Daoy (cell line): ENCODE measurements at regions not wholly inside any gene's neighbourhood (a gene's known extent, or its start where the extent isn't known, plus 50 kb on each side); places are given as distances from the start of the nearest gene placed in this dataset.
A peak's percentile ranks its signal among the peaks of the same experiment; 100 is the strongest.

ENCODE experiments used
- DNase-seq: peaks from one replicate; pipeline ENCODE4 v3.0.0-alpha.2; 2015; ENCODE audit warnings: low read depth

DNA sequence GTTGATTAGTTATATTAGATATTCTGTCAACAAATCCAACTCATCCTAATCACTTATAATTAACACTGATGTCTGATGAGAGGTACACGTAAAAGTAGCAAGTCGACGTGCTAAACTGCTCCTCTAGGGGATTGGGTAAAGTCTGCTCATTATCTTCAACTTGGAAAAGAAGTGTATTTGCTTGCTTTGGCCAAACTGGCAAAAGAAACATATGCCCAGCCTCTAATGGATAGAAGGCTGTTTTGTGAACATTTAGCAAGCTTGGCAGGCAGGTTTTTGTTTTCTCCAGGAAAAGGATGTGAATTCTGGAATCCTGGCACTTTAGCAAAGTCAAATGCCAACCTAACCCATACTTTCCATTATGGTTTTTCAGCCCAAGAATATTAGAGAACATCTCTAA, 264.8 kb downstream of the TBL1XR1 start:
- DNase-seq = no peak

DNA sequence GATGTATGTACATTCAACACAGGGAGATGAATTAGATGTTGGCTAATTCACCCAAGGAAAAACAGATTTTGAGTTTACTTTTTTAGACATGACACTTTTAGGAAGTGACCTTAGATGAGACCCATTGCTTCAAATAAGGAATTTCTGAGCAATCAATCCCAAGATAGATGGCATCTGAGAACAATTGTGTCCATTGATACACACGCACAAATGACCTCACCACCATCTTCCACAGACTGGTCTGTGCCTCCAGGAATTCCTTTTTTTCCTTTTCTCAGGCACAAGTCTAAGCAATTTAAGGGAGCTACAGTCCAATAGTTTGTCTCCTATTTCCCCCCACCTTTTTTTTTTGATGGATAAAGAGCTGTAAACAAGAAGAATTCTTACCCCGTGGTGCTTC, 265.3 kb downstream of the TBL1XR1 start:
- no peak for DNase-seq

DNA sequence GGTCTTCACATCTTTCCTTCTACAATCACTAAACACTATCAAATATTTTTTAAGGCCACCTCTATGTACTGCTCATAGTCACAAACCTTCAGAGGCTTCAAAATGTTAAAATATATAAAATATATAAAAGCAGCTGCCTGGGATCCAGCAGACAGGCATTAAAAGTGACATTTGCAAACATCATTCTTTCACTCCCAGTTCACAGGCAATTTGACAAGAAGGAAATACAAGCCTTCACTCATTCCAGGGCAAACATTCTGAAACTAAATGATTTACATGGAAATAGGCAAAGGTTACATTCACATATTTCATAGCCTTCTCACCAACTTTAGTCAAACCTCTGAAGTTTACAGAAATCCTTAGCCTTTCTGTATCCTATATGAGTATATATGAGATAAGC, 266.3 kb downstream of the TBL1XR1 start:
- DNase-seq = no peak

DNA sequence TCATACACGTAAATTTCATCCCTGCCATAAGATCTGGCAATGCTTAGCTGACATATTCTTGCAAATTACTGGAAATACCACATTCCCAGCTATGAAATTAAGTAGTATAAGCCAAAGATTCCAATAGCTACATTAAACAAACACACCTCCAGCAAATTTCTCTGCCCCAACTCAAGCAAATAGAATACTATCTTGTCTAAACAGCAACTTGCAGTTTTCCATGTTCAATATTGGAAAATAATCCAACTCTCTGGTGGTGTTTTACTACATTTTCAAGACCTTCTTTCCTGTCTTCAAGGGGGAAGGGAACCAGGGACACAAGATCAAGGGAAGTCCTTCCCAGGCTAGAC, 268.7 kb downstream of the TBL1XR1 start:
- DNase-seq = no peak

DNA sequence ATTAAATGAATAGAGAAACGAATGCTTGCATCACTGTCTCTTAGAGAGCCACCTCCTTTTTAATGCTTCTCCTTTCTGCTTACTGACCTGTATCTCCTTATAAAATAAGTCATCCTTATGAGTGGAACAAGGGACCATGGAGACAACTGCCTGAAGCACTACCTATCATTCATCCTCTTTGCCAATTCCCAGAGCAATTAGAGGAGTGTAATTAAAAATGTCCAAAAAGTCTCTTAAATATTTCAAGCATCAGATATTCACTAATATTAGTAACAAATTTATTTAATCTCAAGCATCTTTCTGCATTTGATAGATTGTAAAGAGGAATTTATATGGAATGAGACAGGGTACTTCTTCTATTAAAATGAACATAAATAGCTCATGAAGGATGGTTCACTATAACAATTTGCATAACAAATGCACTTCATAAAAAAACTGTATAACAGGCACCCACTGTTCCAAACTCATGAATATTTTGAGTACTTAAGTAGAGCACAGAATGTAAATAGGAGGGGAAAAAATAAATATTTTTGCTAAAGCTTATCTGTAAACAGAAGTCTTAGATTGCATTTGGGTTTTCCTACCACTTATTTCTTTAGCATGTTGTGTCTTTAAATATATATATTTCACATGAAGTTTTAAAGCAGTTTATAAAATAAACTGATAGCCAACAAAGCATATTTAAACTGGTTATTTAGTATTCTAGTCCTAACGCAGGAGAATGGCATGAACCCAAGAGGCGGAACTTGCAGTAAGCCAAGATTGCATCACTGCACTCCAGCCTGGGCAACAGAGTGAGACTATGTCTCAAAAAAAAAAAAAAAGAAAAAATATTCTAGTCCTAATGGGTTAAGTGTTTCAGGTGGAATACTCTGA, 269.3 kb downstream of the TBL1XR1 start:
- DNase-seq = no peak

DNA sequence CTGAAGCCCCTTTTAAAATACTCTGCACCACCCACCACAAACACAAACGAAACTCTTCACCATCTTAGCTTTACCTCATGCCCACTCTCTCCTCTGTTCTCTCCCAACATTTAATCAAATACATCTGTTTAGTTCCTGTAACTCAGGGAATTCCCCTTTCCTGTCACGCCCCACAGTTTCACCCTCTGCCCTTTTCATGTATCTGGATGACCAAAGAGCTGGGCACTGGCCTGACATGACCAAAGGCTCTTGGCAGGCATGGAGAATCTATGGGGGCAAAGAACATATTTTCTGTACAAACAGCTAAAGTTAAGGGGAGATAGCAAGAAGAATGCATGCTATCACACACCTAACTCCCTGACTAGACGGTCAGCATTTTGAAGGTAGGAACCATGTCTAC, 270.0 kb downstream of the TBL1XR1 start:
- DNase-seq = no peak

DNA sequence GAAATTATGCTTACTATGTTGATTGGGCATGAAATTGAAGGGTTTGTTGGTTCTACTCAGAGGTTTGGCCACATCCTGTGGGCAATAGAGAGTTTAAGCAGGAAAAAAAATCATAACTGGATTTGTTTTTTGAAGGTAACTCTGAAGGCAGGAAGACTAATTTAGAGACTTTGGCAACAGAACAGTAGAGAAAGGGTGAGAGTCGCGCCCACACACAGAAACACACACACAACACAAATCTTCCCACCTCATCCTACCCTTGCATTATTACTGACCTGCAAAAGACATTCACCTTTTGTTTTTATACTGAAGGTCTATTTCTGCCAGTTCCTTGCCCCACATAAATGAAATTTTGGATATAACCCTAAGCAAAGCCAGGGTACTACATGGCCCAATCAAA, 270.6 kb downstream of the TBL1XR1 start:
- DNase-seq = no peak

DNA sequence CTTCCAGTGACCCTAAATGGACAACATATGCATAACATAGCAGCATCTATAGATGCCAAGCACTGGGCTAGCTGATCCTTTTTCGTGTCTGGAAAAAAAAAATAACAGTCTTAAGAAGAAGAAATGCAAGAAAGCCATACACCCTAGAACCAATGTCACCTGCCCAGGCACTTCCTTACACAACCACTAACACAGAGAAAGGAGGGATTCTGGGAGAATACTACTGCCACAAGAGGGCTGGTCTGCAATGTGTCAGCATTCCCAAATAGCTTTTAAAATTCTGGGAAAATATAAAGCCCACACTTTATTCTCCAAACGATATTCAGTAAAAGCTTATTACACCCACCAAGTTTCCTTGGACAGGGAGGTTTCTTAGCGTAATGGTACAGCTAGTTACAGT, 271.2 kb downstream of the TBL1XR1 start:
- no peak for DNase-seq

DNA sequence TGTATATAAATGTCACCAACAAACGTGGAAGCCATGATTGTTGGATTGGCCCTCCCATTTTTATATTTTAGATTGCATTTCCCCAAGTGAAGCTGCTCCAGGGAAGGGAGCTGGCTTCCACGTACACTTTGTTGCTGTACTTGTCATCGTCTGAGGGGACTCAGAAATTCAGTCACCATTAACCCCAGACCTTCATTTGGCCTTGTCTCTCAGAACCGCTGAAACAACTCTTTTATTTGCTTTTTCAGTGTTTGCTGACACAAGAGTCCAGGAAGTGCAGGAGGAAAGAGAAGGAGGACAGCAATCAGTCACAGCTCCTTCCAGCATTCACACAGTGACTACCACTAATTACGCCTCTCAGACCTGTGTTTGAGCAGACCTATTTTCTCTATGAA, 276.5 kb downstream of the TBL1XR1 start:
- peak; percentile 52 for DNase-seq

DNA sequence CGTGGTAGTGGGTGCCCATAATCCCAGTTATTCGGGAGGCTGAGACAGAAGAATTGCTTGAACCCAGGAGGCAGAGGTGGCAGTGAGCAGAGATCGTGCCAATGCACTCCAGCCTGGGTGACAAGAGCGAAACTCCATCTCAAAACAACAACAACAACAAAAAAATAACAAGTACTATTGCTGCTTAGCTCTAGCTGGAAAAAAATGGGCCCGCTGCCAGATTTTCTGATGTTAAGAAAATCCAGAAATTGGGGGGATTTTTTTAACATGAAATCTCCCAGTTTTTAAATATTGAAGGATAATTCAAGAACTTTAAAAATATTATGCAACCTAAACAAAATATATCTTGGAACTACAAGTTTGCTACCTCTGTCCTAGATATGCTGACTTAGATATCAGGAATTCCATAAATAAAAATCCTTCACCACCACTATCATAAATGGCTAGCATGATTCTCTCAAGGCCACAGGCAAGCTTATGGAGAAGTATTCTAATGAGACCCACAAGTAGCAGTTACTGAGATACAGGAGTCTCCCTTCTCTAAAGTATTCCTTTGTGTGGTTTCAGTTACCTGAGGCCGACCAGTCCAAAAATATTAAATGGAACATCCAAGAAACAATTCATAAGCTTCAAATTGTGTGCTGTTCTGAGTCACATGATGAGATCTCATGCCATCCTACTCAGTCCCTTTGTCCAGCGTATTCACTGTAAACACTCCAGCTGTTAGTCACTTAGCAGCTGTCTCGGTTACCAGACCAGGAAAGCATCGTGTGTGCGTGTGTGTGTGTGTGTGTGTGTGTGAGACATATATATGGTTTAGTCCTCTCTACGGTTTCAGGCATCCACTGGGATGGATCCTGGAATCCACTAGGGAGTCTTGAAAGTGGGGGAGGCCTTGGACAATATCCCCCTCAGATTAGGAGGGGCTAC, 277.2 kb downstream of the TBL1XR1 start:
- peak; percentile 83 for DNase-seq

DNA sequence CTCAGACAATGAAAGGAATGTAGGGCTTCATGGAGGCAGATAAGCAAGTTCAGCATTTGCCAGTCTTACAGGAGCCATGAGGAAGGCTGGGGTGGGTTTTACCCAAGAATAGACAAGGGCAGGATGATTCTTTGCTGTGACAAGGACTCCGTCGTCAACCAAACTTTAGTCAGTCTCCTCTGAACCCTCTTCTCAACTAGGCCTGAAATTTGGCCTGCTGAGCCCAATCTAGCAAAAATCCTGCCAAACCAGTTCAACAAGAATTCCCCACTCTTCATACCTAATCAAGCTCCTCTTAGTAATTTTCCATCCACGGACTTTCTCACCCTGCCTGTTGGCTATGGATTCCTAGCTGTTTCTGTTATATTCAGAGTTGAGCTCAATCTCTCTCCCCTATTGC, 280.5 kb downstream of the TBL1XR1 start:
- no peak for DNase-seq

DNA sequence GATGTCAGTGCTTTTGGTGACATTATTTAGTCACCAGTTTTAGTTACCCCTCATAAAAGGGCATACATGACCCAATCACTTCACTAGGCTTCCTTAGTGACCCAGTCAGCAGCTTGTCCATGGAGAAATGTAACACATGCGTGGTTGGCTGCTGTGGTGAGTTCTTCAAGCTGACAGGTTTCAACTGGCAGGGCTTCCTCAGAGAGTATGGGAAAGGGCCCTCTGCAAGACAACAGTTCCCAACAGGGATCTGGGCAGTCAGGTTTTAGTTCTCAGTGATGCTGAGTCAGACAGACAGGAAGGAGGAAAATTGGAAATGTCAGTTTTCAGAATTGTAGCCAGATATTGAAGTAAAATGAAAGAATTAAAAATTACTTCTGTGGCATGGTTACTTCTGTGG, 282.5 kb downstream of the TBL1XR1 start:
- no peak for DNase-seq

DNA sequence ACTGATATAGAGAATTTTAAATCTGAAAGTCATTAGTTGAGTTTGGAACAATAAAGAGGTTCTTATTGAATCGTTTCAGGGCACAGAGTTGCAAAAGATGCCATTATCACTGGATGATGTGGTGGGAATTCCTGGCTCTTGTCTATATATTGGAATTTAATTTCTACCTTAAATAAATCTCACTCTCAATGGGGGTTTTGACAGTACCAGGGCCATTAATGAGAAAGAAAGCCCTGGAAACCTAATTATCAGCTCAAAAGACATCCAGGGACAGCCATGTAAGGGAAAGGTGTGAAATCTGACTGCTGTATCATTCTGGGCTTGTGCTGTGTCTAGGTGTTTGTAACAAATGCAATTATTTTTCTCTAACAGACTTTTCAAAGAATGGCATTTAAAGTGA, 285.7 kb downstream of the TBL1XR1 start:
- no peak for DNase-seq

DNA sequence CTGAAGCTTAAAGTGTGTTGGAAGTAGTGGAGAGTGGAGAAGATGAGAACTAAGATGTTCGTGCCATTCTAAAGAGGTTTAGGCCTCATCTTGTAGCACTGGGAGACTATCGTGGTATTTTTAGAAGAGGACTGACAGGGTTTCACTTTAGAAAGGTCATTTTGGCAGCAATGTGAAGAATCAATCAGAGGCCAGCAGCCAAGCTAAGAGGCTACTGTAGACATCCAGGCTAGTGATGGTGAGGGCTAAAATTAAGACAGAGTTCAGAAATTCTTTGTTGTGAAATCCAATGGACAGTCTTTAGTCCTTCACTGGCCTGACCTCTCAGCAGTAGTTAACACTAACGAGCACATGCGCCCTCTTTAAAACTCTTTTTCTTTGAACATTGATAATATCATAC, 288.2 kb downstream of the TBL1XR1 start:
- DNase-seq = no peak

DNA sequence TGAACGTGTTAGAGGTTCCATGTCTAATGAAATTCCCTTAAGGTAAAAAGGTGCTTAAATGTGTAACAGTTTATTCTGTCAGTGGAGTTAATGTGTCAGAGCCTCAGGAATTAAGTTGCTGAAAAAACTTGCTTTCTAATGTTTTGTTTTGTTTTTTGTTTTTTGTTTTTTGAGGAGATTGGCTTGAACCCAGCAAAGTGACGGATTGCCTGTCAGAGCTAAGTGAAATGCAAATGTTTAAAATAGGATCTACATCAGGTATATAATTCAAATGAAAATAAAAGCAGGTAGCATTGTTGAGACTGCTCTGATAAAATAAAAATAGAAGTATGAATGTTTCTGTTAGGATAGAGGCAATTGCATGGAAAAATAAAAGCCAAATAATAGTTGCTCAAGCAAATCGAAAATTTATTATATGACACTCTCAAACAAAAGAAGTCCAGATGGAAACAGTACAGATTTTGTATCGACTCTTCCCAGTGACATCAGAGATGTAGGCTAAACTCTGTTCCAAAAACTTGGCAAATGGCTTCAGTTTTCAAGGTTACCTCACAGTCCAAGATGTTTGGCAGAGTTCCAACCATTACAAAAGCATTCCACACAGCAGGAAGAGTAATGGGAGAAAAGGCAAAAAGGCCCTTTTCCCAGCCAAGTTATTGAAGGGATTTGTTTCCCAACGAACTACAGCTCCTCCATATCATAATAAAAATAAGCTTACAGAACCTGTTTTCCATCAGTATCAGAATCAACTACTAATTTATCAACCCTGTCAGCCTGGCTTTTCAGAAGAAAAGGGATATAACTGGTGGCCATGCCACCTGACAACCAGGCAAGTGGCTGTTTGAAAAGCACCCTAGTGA, 291.0 kb downstream of the TBL1XR1 start:
- DNase-seq = peak; percentile 71

DNA sequence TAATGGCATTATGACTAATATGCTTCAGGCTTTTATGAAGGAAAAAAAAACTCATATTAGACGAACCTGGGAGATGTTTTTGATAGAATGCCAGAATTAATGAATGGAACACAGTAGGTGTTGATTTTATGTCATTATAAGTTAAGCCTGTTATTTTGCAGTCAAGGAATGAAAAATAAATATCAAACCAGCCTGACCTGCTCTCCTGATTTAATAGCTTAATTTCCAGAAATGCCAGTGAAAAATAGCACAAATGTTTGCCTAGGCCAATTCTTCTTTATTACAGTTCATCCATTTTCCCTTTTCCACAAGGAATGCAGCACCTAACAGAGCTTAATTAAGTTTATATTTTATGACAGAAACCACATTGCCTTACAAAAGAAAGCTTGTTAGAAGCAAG, 292.0 kb downstream of the TBL1XR1 start:
- no peak for DNase-seq

DNA sequence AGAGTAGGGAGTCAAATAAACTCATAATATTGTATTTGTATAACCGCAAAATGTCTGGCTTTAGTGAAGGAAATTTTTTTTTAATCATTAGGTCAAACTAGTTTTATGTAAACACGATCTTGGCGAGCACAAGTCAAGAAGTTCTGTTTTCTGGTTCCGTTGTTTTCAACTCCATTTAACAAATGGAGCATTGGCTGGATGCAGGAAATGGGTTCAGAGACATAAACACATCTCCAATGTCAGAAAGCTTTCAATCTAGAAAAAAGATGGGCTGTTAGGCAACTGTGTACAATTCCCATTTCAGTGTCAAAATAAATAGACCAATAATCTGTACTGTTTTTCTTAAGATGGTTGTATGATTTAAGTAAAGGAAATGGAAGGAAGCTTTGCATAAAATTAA, 292.8 kb downstream of the TBL1XR1 start:
- DNase-seq = no peak

DNA sequence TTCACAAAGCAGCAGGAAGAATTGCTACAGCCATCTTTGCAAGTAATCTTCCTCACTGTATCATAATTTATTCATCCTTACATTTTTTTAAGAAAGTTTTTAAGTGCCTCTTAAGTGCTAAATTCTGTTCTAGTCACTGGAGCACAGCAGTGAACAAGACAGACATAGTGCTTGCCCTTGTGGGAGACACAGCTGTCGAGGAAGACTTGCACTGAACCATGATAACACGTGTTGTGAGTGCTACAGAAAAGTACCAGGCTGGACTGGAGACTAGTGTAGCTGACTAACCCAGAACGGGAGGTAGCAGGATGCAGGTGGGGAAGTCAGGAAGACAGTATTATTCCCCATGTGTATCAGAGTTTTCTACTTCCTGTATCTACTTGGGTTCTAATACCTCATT, 300.6 kb downstream of the TBL1XR1 start:
- DNase-seq = no peak

DNA sequence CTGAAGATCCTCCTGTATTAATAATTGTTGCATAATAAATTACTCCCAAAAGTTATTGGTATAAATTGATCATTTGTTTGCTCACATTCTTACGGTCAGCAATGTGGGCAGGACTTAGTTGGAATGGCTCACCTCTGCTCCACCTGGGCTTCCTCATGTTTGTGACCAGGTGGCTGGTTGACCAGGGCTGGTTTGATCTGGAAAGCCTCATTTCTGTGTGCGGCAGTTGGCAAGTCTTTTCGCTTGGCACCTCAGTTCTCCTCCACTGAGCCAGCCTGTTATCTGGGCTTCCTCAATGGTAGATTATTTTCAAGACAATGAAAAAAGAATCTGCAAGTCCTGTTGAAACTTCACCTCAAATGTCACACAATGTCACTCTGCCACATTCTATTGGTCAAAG, 301.1 kb downstream of the TBL1XR1 start:
- DNase-seq = no peak

DNA sequence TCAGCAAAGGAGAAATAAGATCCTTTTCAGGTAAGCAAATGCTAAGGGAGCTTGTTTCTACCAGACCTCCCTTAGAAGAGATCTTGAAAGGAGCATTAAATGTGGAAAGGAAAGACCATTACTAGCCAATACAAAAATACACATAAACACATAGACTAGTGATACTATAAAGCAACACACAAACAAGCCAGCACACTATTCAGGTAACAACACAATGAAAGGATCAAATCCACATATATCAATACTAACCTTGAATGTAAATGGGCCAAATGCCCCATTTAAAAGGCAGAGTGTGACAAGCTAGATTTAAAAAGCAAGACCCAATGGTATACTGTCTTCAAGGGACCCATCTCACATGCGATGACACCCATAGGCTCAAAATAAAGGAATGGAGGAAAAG, 317.6 kb downstream of the TBL1XR1 start:
- DNase-seq = no peak

DNA sequence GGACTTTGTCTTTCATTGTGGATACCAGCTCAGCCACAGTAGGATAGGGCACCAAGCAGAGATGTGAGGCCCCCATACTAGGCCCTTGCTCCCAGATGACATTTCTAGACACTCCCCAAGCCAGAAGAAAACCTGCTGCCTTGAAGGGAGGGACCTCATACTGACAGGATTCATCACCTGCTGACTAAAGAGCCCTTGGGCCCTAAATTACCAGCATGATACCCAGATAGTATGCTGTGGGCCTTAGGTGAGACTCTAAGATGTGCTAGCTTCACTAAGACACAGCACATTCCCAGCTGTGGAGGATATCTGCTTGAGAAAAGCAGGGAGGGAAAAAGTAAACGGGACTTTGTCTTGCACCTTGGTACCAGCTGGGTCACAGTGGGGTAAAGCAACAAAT, 324.0 kb downstream of the TBL1XR1 start:
- DNase-seq = no peak

DNA sequence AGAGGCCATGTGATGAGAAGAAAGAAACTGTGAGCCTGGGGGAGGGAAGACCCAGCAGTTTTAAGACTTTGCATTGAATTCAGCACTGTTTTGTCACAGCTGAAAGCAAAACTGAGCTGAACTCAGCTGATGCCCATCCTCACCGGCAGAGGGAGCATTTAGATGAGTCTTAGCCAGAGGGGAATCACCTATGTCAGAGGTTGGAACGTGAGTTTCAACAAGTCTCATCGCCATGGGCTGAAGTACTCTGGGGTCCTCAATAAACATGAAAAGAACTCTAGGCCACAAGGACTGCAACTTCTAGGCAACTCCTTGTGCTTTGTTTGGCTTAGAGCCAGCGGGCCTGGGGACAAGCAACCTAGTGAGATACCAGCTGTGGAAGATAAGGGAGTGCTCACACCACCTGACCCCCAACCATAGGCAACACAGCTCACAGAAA, 324.5 kb downstream of the TBL1XR1 start:
- DNase-seq = peak; percentile 57
